Esophagus squamous epithelium (tissue), 4 donors: ENCODE measurements at regions not wholly inside any gene's neighbourhood (a gene's known extent, or its start where the extent isn't known, plus 50 kb on each side); places are given as distances from the start of the nearest gene placed in this dataset.

Experiments
- POLR2A ChIP-seq, 4 donors: fragments of 450-650 bp; IDR thresholded peaks; one replicate each; pipeline ENCODE4 v1.6.1; 2017; ENCODE audit warnings: antibody characterized with exemption in 4 of 4, mild to moderate bottlenecking in 4 of 4, moderate library complexity in 3 of 4
- TF ChIP-seq, protein P1 (sequence below), 6 experiments: fragments of 450-650 bp in 4 of 6; fragments of 200-600 bp in 2 of 6; sonication (generic) in 2 of 6; IDR thresholded peaks; one replicate each; pipeline ENCODE4 v1.5.1; 2016 to 2019; ENCODE audit warnings: antibody characterized with exemption in 6 of 6, mild to moderate bottlenecking in 4 of 6, moderate library complexity in 4 of 6

GRCh38 chr7:110595694-110596093 lies 495.2 kb upstream of the LRRN3 start:
- TF ChIP-seq, protein P1, sequence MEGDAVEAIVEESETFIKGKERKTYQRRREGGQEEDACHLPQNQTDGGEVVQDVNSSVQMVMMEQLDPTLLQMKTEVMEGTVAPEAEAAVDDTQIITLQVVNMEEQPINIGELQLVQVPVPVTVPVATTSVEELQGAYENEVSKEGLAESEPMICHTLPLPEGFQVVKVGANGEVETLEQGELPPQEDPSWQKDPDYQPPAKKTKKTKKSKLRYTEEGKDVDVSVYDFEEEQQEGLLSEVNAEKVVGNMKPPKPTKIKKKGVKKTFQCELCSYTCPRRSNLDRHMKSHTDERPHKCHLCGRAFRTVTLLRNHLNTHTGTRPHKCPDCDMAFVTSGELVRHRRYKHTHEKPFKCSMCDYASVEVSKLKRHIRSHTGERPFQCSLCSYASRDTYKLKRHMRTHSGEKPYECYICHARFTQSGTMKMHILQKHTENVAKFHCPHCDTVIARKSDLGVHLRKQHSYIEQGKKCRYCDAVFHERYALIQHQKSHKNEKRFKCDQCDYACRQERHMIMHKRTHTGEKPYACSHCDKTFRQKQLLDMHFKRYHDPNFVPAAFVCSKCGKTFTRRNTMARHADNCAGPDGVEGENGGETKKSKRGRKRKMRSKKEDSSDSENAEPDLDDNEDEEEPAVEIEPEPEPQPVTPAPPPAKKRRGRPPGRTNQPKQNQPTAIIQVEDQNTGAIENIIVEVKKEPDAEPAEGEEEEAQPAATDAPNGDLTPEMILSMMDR (IDR thresholded peaks at IDR 0.05), result no peak
- TF ChIP-seq POLR2A (IDR thresholded peaks at IDR 0.05), result no peak
